Body of pancreas (tissue), 4 donors: ENCODE measurements at regions not wholly inside any gene's neighbourhood (a gene's known extent, or its start where the extent isn't known, plus 50 kb on each side); places are given as distances from the start of the nearest gene placed in this dataset.

ENCODE experiments used
- ATAC-seq: fragments of 150-250 bp; one replicate; pipeline ENCODE4 v1.9.1; 2016
- DNase-seq, 4 donors: peaks; one replicate each; pipeline ENCODE4 v3.0.0-alpha.2; 2019
- H3K27ac ChIP-seq, 4 donors: fragments of 200-600 bp; sonication (generic); 1 replicate in 3 of 4; 2 replicates in 1 of 4; pipeline versions ENCODE4 v1.5.1 to v1.6.1; 2016 to 2019; ENCODE audit warnings: mild to moderate bottlenecking in 1 of 4, mixed read lengths in 1 of 4, moderate library complexity in 1 of 4
- H3K27me3 ChIP-seq, 2 donors: fragments of 200-600 bp; sonication (generic); one replicate each; pipeline ENCODE4 v1.6.0; 2016; ENCODE audit warnings: mild to moderate bottlenecking in 1 of 2
- H3K36me3 ChIP-seq, 2 donors: fragments of 200-600 bp; sonication (generic); replicated peaks in 1 of 2; 2 replicates each; pipeline ENCODE4 v1.5.1; 2016; ENCODE audit warnings: low read depth in 2 of 2; ENCODE audit not compliant: insufficient read depth in 1 of 2
- H3K4me1 ChIP-seq: fragments of 200-600 bp; sonication (generic); one replicate; pipeline ENCODE4 v1.6.0; 2016
- H3K4me3 ChIP-seq, 2 donors: fragments of 200-600 bp; sonication (generic); 1 replicate in 1 of 2; 2 replicates in 1 of 2; pipeline ENCODE4 v1.5.1; 2016 to 2019
- H3K9me3 ChIP-seq, 3 donors: fragments of 200-600 bp; sonication (generic); 1 replicate in 2 of 3; 2 replicates in 1 of 3; pipeline ENCODE4 v1.5.1; 2016
- CTCF ChIP-seq, 7 experiments: fragments of 450-650 bp in 4 of 7; fragments of 200-600 bp in 3 of 7; sonication (generic) in 3 of 7; IDR thresholded peaks; one replicate each; pipeline ENCODE4 v1.5.1; 2016 to 2019; ENCODE audit warnings: antibody characterized with exemption in 7 of 7
- POLR2A ChIP-seq, 3 donors: fragments of 450-650 bp; IDR thresholded peaks; one replicate each; pipeline ENCODE4 v1.6.1; 2016; ENCODE audit warnings: antibody characterized with exemption in 3 of 3, mild to moderate bottlenecking in 2 of 3
- WGBS, 2 donors: methylation state at CpG; one replicate each; pipeline ENCODE4 v1.1.5; 2017; 5-methylcytosine and 5-hydroxymethylcytosine counted together
- intact Hi-C: fragments of 100-400 bp; cut with DNase I; formaldehyde crosslinking; loops from one replicate; pipeline ENCODE4 v1.15.1; 2023

GRCh38 chr2:17242813-17243485 is 275.3 kb downstream of the RAD51AP2 start:
- TF ChIP-seq POLR2A (IDR thresholded peaks at IDR 0.05) (no peak), CTCF (IDR thresholded peaks at IDR 0.05) (no peak)
- ATAC-seq (no peak), DNase-seq (no peak)
- Histone ChIP-seq H3K27ac (no peak overlapping the region), H3K27me3 (no peaks in the 10 kb centered on the region), H3K9me3 (no peaks in the 10 kb centered on the region), H3K4me1 (no peaks in the 10 kb centered on the region), H3K36me3 (no peaks in the 10 kb centered on the region), H3K4me3 (no peak overlapping the region)
- WGBS, 2 donors = 45 to 66% methylated on average over 3 of the region's 3 CpGs
- intact Hi-C loops = no loop called here

- TF ChIP-seq POLR2A (IDR thresholded peaks at IDR 0.05) (no peak), CTCF (IDR thresholded peaks at IDR 0.05) (no peak)
- Histone ChIP-seq H3K4me3 (no peak overlapping the region), H3K9me3 (no peaks in the 10 kb centered on the region), H3K36me3 (no peaks in the 10 kb centered on the region), H3K27me3 (no peaks in the 10 kb centered on the region), H3K4me1 (no peaks in the 10 kb centered on the region), H3K27ac (no peak overlapping the region)
- WGBS, 2 donors = 35 to 36% methylated on average over 3 of the region's 3 CpGs
- ATAC-seq (no peak), DNase-seq (no peak)
- intact Hi-C loops = no loop called here
Measured at GRCh38 chr2:17239550-17239949, 278.7 kb downstream of the RAD51AP2 start.

GRCh38 chr2:17235167-17235566 is 283.1 kb downstream of the RAD51AP2 start:
- TF ChIP-seq CTCF (IDR thresholded peaks at IDR 0.05) = no peak
- no peak for TF ChIP-seq POLR2A (IDR thresholded peaks at IDR 0.05)
- Histone ChIP-seq H3K4me1 (no peaks in the 10 kb centered on the region), H3K36me3 (no peaks in the 10 kb centered on the region), H3K9me3 (no peaks in the 10 kb centered on the region), H3K27ac (no peak overlapping the region), H3K27me3 (no peaks in the 10 kb centered on the region), H3K4me3 (no peak overlapping the region)
- intact Hi-C loops = no loop called here
- ATAC-seq = no peak
- no peak for DNase-seq
- 35 to 50% methylated on average over 1 of the region's 1 CpG for WGBS, 2 donors

GRCh38 chr2:17232776-17233556 is 285.3 kb downstream of the RAD51AP2 start:
- Histone ChIP-seq H3K27me3 (no peaks in the 10 kb centered on the region), H3K27ac (no peak overlapping the region), H3K4me3 (no peak overlapping the region), H3K9me3 (no peaks in the 10 kb centered on the region), H3K36me3 (no peaks in the 10 kb centered on the region), H3K4me1 (no peaks in the 10 kb centered on the region)
- WGBS, 2 donors = 45 to 64% methylated on average over 4 of the region's 4 CpGs
- ATAC-seq = no peak
- intact Hi-C loops = no loop called here
- TF ChIP-seq POLR2A (IDR thresholded peaks at IDR 0.05) = no peak
- no peak for TF ChIP-seq CTCF (IDR thresholded peaks at IDR 0.05)
- no peak for DNase-seq
